ENCODE measurements at regions not wholly inside any gene's neighbourhood (a gene's known extent, or its start where the extent isn't known, plus 50 kb on each side); places are given as distances from the start of the nearest gene placed in this dataset.
A peak's percentile ranks its signal among the peaks of the same experiment; 100 is the strongest.

DNA sequence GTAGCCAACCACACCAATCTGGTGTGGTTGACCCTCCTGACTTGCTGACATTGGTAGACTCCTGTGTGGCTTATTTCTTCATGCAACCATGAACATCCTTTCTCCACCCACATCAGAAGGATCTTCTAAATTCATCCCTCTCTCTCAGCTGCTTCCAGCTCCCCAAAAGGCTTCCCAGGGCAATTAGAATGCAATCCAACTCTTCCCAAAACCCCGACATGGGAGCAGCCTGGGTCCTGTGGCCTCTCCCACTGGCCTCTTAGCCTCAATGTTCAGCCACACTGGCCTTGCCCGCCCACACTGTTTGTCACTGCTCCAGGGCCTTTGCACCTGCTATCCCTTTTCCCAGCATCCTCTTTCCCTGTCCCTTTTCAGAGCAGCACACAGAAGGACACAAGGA is 199.8 kb upstream of the SGCG start (continued):
- TF ChIP-seq ETV6 (IDR thresholded peaks at IDR 0.05; ENCODE audit: borderline replicate concordance in 1 of 2, low read depth in 2 of 2, low read length in 1 of 2) (no peak), ETV6 (CRISPR knock-in tag; IDR thresholded peaks at IDR 0.05; ENCODE audit: borderline replicate concordance) (no peak), ZNF512 (tag; IDR thresholded peaks at IDR 0.05) (no peak), TARDBP (IDR thresholded peaks at IDR 0.05) (no peak), ZNF655 (CRISPR knock-in tag; IDR thresholded peaks at IDR 0.05) (no peak), ZNF224 (CRISPR knock-in tag; IDR thresholded peaks at IDR 0.05) (no peak), ETV5 (CRISPR knock-in tag; IDR thresholded peaks at IDR 0.05; ENCODE audit: low read depth) (no peak)

DNA sequence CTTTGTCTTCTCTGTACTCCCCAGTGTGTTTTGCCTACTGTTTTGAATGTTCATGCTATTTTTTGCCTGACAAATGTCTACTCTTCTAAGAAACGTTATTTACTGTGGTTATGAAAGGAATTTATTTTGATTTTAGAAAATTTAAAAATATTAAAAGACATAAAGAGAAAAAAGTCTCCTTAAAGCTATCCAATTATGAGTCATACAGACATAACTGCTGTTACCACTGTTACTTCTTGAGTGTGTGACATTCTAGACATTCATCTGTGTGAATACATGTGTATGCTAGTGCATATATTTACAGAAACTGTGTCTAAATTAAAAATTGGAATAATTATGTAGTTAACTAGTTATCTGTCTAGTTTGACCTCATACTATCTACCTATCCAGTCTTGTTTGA is 187.6 kb upstream of the SGCG start:
- Histone ChIP-seq H2AFZ (ENCODE audit: low read depth, low read length) (no peak overlapping the region), H3K9me1 (ENCODE audit: control insufficient read depth, insufficient read depth, low read length) (no peaks in the 10 kb centered on the region), H3K36me3 (ENCODE audit: control insufficient read depth, insufficient read depth, low read length) (no peaks in the 10 kb centered on the region), H4K20me1 (replicated peaks; ENCODE audit: control insufficient read depth, insufficient read depth, low read length) (no peaks in the 10 kb centered on the region), H3K9ac (ENCODE audit: insufficient read depth in 1 of 2, low read depth in 2 of 2, low read length in 2 of 2) (no peak overlapping the region), H3K27me3 (ENCODE audit: control insufficient read depth in 2 of 2, insufficient read depth in 2 of 2, low read length in 2 of 2) (no peaks in the 10 kb centered on the region), H3K4me2 (ENCODE audit: insufficient read depth, low read length) (no peak overlapping the region), H3K4me1 (replicated peaks in 1 of 2; ENCODE audit: control insufficient read depth in 2 of 2, insufficient read depth in 2 of 2, low read length in 2 of 2) (no peaks in the 10 kb centered on the region), H3K9me3 (replicated peaks; ENCODE audit: control insufficient read depth, insufficient read depth, low read depth, low read length) (no peaks in the 10 kb centered on the region), H3K27ac (ENCODE audit: extremely low read depth, low read depth, low read length) (no peak overlapping the region), H3K79me2 (ENCODE audit: control insufficient read depth, insufficient read depth, low read length) (no peaks in the 10 kb centered on the region), H3K4me3 (no peak overlapping the region)
- TF ChIP-seq FOSL1 (tag; conservative IDR thresholded peaks at IDR 0.05) (0 out of 2 replicates have a peak, but pooled peaks have one; percentile 23), ZNF121 (CRISPR knock-in tag; conservative IDR thresholded peaks at IDR 0.05) (no peak)
- no peak for DNase-seq (ENCODE audit: extremely low read depth in 1 of 4, low spot score in 3 of 4)
- ChIA-PET POLR2A (no interaction called here), CTCF (ENCODE audit: low intra/inter-chr PET ratio) (no interaction called here)
- BruUV-seq (replicated peaks), result no TSS peak
- WGBS (ENCODE audit: insufficient coverage, low coverage, missing lambda C conversion rate), result 0% methylated on average over 1 of the region's 1 CpG
- in situ Hi-C loops (cut with MboI) (no loop called here), intact Hi-C loops (cut with micrococcal nuclease) (no loop called here)
- ATAC-seq, result no peak
- no peak for FAIRE-seq
